ENCODE measurements at regions not wholly inside any gene's neighbourhood (a gene's known extent, or its start where the extent isn't known, plus 50 kb on each side); places are given as distances from the start of the nearest gene placed in this dataset.

GRCh38 chr10:110437761-110438341, 59.9 kb upstream of the DUSP5 start:
- H3K9me3 ChIP-seq (ENCODE audit: low read length): 0 out of 2 replicates have a peak, but pooled peaks cover 5% of the 10 kb centered on the region
- peaks cover 47% of the 10 kb centered on the region for H3K4me1 ChIP-seq (ENCODE audit: insufficient read depth, low read length, severe bottlenecking)
- no peaks in the 10 kb centered on the region for H3K79me2 ChIP-seq (ENCODE audit: insufficient read depth, low read length)
- no peak overlapping the region for H3K4me3 ChIP-seq (ENCODE audit: low read depth, low read length, poor library complexity, severe bottlenecking)
- H3F3A ChIP-seq (ENCODE audit: insufficient read depth, low read length): no peaks in the 10 kb centered on the region
- no peaks in the 10 kb centered on the region for H4K20me1 ChIP-seq (ENCODE audit: insufficient read depth, low read length)
- no peak for TF ChIP-seq CTCF (IDR thresholded peaks at IDR 0.05; ENCODE audit: low read length)
- TF ChIP-seq EZH2 (IDR thresholded peaks at IDR 0.05; ENCODE audit: borderline replicate concordance, low read length): no peak
- H3K9me2 ChIP-seq (ENCODE audit: low read depth, low read length): no peaks in the 10 kb centered on the region
- peak overlapping the region; percentile 12; the same call in 1 of the 2 replicates for H3K4me2 ChIP-seq (ENCODE audit: low read length)
- no peaks in the 10 kb centered on the region; the same call in 1 of the 2 replicates for H3K36me3 ChIP-seq (ENCODE audit: insufficient read depth, low read length)
- H3K27me3 ChIP-seq (ENCODE audit: insufficient read depth, low read length): no peaks in the 10 kb centered on the region
- no peak overlapping the region for H2AFZ ChIP-seq (ENCODE audit: low read length)
- peak overlapping the region; percentile 19; the same call in 1 of the 2 replicates for H3K9ac ChIP-seq (ENCODE audit: low read length)
- peak overlapping the region; percentile 38 for H3K27ac ChIP-seq (ENCODE audit: low read depth, low read length, poor library complexity, severe bottlenecking)

GRCh38 chr10:110442746-110443145, 55.0 kb upstream of the DUSP5 start:
- Histone ChIP-seq H3K27ac (ENCODE audit: low read depth, low read length, poor library complexity, severe bottlenecking) (peak overlapping the region; percentile 23), H3K4me2 (ENCODE audit: low read length) (no peak overlapping the region), H3F3A (ENCODE audit: insufficient read depth, low read length) (no peaks in the 10 kb centered on the region), H3K9me2 (ENCODE audit: low read depth, low read length) (no peaks in the 10 kb centered on the region), H4K20me1 (ENCODE audit: insufficient read depth, low read length) (no peaks in the 10 kb centered on the region), H3K36me3 (ENCODE audit: insufficient read depth, low read length) (no peaks in the 10 kb centered on the region), H3K4me3 (ENCODE audit: low read depth, low read length, poor library complexity, severe bottlenecking) (no peak overlapping the region), H3K79me2 (ENCODE audit: insufficient read depth, low read length) (no peaks in the 10 kb centered on the region), H3K4me1 (ENCODE audit: insufficient read depth, low read length, severe bottlenecking) (peaks cover 31% of the 10 kb centered on the region), H3K9ac (ENCODE audit: low read length) (no peak overlapping the region), H3K9me3 (ENCODE audit: low read length) (no peaks in the 10 kb centered on the region), H3K27me3 (ENCODE audit: insufficient read depth, low read length) (no peaks in the 10 kb centered on the region), H2AFZ (ENCODE audit: low read length) (no peak overlapping the region)
- TF ChIP-seq EZH2 (IDR thresholded peaks at IDR 0.05; ENCODE audit: borderline replicate concordance, low read length) (no peak), CTCF (IDR thresholded peaks at IDR 0.05; ENCODE audit: low read length) (no peak)

- Histone ChIP-seq H3K9me3 (ENCODE audit: low read length) (no peaks in the 10 kb centered on the region), H4K20me1 (ENCODE audit: insufficient read depth, low read length) (no peaks in the 10 kb centered on the region), H3F3A (ENCODE audit: insufficient read depth, low read length) (no peaks in the 10 kb centered on the region), H3K36me3 (ENCODE audit: insufficient read depth, low read length) (no peaks in the 10 kb centered on the region), H3K4me3 (ENCODE audit: low read depth, low read length, poor library complexity, severe bottlenecking) (no peak overlapping the region), H3K9me2 (ENCODE audit: low read depth, low read length) (no peaks in the 10 kb centered on the region), H3K27me3 (ENCODE audit: insufficient read depth, low read length) (no peaks in the 10 kb centered on the region), H3K9ac (ENCODE audit: low read length) (no peak overlapping the region), H3K79me2 (ENCODE audit: insufficient read depth, low read length) (no peaks in the 10 kb centered on the region), H3K27ac (ENCODE audit: low read depth, low read length, poor library complexity, severe bottlenecking) (no peak overlapping the region), H2AFZ (ENCODE audit: low read length) (no peak overlapping the region), H3K4me2 (ENCODE audit: low read length) (no peak overlapping the region), H3K4me1 (ENCODE audit: insufficient read depth, low read length, severe bottlenecking) (peaks cover 24% of the 10 kb centered on the region)
- TF ChIP-seq CTCF (IDR thresholded peaks at IDR 0.05; ENCODE audit: low read length) (no peak), EZH2 (IDR thresholded peaks at IDR 0.05; ENCODE audit: borderline replicate concordance, low read length) (no peak)
These were observed 54.3 kb upstream of the DUSP5 start for GRCh38 chr10:110443239-110444003.

Data from OCI-LY1 (cell line).